GM23248 (cell line): ENCODE measurements at regions not wholly inside any gene's neighbourhood (a gene's known extent, or its start where the extent isn't known, plus 50 kb on each side); places are given as distances from the start of the nearest gene placed in this dataset.

Source experiments
- DNase-seq: peaks from one replicate; pipeline ENCODE4 v3.0.0-alpha.2; 2015
- H2AFZ ChIP-seq: fragments of 200-600 bp; sonication (generic); 2 replicates; pipeline ENCODE4 v1.6.1; 2016; ENCODE audit warnings: antibody characterized with exemption
- H3F3A ChIP-seq: fragments of 200-600 bp; sonication (generic); 2 replicates; pipeline ENCODE4 v1.6.1; 2016; ENCODE audit warnings: mild to moderate bottlenecking, antibody characterized with exemption, mixed run types; ENCODE audit not compliant: insufficient read depth
- H3K27ac ChIP-seq: fragments of 200-600 bp; sonication (generic); 2 replicates; pipeline ENCODE4 v1.5.1; 2016; ENCODE audit warnings: mild to moderate bottlenecking
- H3K27me3 ChIP-seq: fragments of 200-600 bp; sonication (generic); replicated peaks from 2 replicates; pipeline ENCODE4 v1.6.1; 2016; ENCODE audit warnings: mild to moderate bottlenecking; ENCODE audit not compliant: insufficient read depth
- H3K36me3 ChIP-seq: fragments of 200-600 bp; sonication (generic); 2 replicates; pipeline ENCODE4 v1.6.1; 2016; ENCODE audit warnings: low read depth, mild to moderate bottlenecking
- H3K4me1 ChIP-seq: fragments of 200-600 bp; sonication (generic); 2 replicates; pipeline ENCODE4 v1.6.1; 2016; ENCODE audit warnings: mild to moderate bottlenecking; ENCODE audit not compliant: insufficient read depth
- H3K4me2 ChIP-seq: fragments of 200-600 bp; sonication (generic); one replicate; pipeline ENCODE4 v1.6.1; 2016; ENCODE audit warnings: mild to moderate bottlenecking; ENCODE audit not compliant: unreplicated experiment
- H3K4me3 ChIP-seq: fragments of 200-600 bp; sonication (generic); 2 replicates; pipeline ENCODE4 v1.5.1; 2016; ENCODE audit warnings: mild to moderate bottlenecking
- H3K79me2 ChIP-seq: fragments of 200-600 bp; sonication (generic); 2 replicates; pipeline ENCODE4 v1.6.1; 2016; ENCODE audit warnings: mild to moderate bottlenecking; ENCODE audit not compliant: insufficient read depth
- H3K9ac ChIP-seq: fragments of 200-600 bp; sonication (generic); 2 replicates; pipeline ENCODE4 v1.6.1; 2016; ENCODE audit warnings: mild to moderate bottlenecking
- H3K9me2 ChIP-seq: fragments of 200-600 bp; sonication (generic); 2 replicates; pipeline ENCODE4 v1.6.1; 2016; ENCODE audit warnings: mixed run types, mild to moderate bottlenecking, moderate library complexity; ENCODE audit not compliant: insufficient read depth
- H3K9me3 ChIP-seq: fragments of 200-600 bp; sonication (generic); one replicate; pipeline ENCODE4 v1.6.1; 2017; ENCODE audit warnings: low read depth
- H4K20me1 ChIP-seq: fragments of 200-600 bp; sonication (generic); 2 replicates; pipeline ENCODE4 v1.6.0; 2016; ENCODE audit not compliant: insufficient read depth
- EZH2 ChIP-seq: fragments of 200-600 bp; sonication (generic); IDR thresholded peaks from 2 replicates; pipeline ENCODE4 v1.6.1; 2018; ENCODE audit warnings: antibody characterized with exemption, mild to moderate bottlenecking; ENCODE audit not compliant: insufficient read depth, poor library complexity, severe bottlenecking
- EZH2phosphoT487 ChIP-seq: fragments of 200-600 bp; sonication (generic); IDR thresholded peaks from 2 replicates; pipeline ENCODE4 v1.6.1; 2018; ENCODE audit warnings: antibody characterized with exemption, moderate library complexity, mild to moderate bottlenecking, low read depth; ENCODE audit not compliant: insufficient read depth
- WGBS, 2 experiments: methylation state at CpG; one replicate each; pipeline ENCODE4 v1.1.6; 2015 to 2017; ENCODE audit warnings: low lambda C conversion rate in 2 of 2, low coverage in 1 of 2; ENCODE audit errors: missing lambda C conversion rate in 2 of 2; 5-methylcytosine and 5-hydroxymethylcytosine counted together
- in situ Hi-C: fragments of 300-500 bp; cut with MboI; formaldehyde crosslinking; loops from 2 replicates; pipeline ENCODE4 v1.15.0; 2020

GRCh38 chr3:189496375-189497138 lies 134.6 kb upstream of the TP63 start:
- no peaks in the 10 kb centered on the region for H3K4me1 ChIP-seq
- no peak overlapping the region for H3K4me3 ChIP-seq
- H3K27ac ChIP-seq, result no peak overlapping the region
- TF ChIP-seq EZH2 (no peak), EZH2phosphoT487 (no peak)
- H4K20me1 ChIP-seq, result no peaks in the 10 kb centered on the region
- no peaks in the 10 kb centered on the region for H3K27me3 ChIP-seq
- H3K36me3 ChIP-seq, result no peaks in the 10 kb centered on the region
- H3F3A ChIP-seq, result no peaks in the 10 kb centered on the region
- H2AFZ ChIP-seq, result no peak overlapping the region
- no peaks in the 10 kb centered on the region for H3K9me2 ChIP-seq
- in situ Hi-C loops, result no loop called here
- no peaks in the 10 kb centered on the region for H3K9me3 ChIP-seq
- H3K9ac ChIP-seq, result no peak overlapping the region
- no peak for DNase-seq
- no peaks in the 10 kb centered on the region for H3K79me2 ChIP-seq
- 54 to 56% methylated on average over 6 of the region's 6 CpGs for WGBS, 2 experiments
- H3K4me2 ChIP-seq, result no peak overlapping the region

GRCh38 chr3:189498995-189499704 lies 132.0 kb upstream of the TP63 start:
- H3K4me1 ChIP-seq, result no peaks in the 10 kb centered on the region
- DNase-seq, result no peak
- no peaks in the 10 kb centered on the region for H3K9me2 ChIP-seq
- H3K4me3 ChIP-seq, result no peak overlapping the region
- H3K27me3 ChIP-seq, result no peaks in the 10 kb centered on the region
- H3K4me2 ChIP-seq, result no peak overlapping the region
- 34 to 43% methylated on average over 4 of the region's 4 CpGs for WGBS, 2 experiments
- TF ChIP-seq EZH2phosphoT487 (no peak), EZH2 (no peak)
- no peaks in the 10 kb centered on the region for H3F3A ChIP-seq
- H3K79me2 ChIP-seq, result no peaks in the 10 kb centered on the region
- no peak overlapping the region for H2AFZ ChIP-seq
- H3K36me3 ChIP-seq, result no peaks in the 10 kb centered on the region
- H3K9ac ChIP-seq, result no peak overlapping the region
- H3K9me3 ChIP-seq, result no peaks in the 10 kb centered on the region
- no peaks in the 10 kb centered on the region for H4K20me1 ChIP-seq
- in situ Hi-C loops, result no loop called here
- no peak overlapping the region for H3K27ac ChIP-seq

- Histone ChIP-seq H4K20me1 (no peaks in the 10 kb centered on the region), H3K27ac (no peak overlapping the region), H3K4me2 (no peak overlapping the region), H3K27me3 (no peaks in the 10 kb centered on the region), H3K9ac (no peak overlapping the region), H3K9me3 (no peaks in the 10 kb centered on the region), H3K9me2 (no peaks in the 10 kb centered on the region), H3F3A (no peaks in the 10 kb centered on the region), H3K4me1 (no peaks in the 10 kb centered on the region; the same call in 1 of the 2 replicates), H3K4me3 (no peak overlapping the region), H2AFZ (no peak overlapping the region), H3K36me3 (no peaks in the 10 kb centered on the region), H3K79me2 (no peaks in the 10 kb centered on the region)
- in situ Hi-C loops, result no loop called here
- 85 to 87% methylated on average over 4 of the region's 4 CpGs for WGBS, 2 experiments
- TF ChIP-seq EZH2phosphoT487 (no peak), EZH2 (no peak)
- no peak for DNase-seq
These were observed 130.9 kb upstream of the TP63 start for GRCh38 chr3:189500299-189500698.

- Histone ChIP-seq H3K4me3 (no peak overlapping the region), H3K27ac (no peak overlapping the region), H2AFZ (no peak overlapping the region), H3F3A (no peaks in the 10 kb centered on the region), H3K9ac (no peak overlapping the region), H3K27me3 (no peaks in the 10 kb centered on the region), H4K20me1 (no peaks in the 10 kb centered on the region), H3K79me2 (no peaks in the 10 kb centered on the region), H3K4me2 (no peak overlapping the region), H3K4me1 (no peaks in the 10 kb centered on the region; the same call in 1 of the 2 replicates), H3K36me3 (no peaks in the 10 kb centered on the region), H3K9me2 (no peaks in the 10 kb centered on the region), H3K9me3 (no peaks in the 10 kb centered on the region)
- TF ChIP-seq EZH2 (no peak), EZH2phosphoT487 (no peak)
- DNase-seq, result no peak
- in situ Hi-C loops, result no loop called here
- 53 to 58% methylated on average over 3 of the region's 3 CpGs for WGBS, 2 experiments
These were observed 130.2 kb upstream of the TP63 start for GRCh38 chr3:189500798-189501495.
